Fibroblast of the aortic adventitia (primary cell): ENCODE measurements at regions not wholly inside any gene's neighbourhood (a gene's known extent, or its start where the extent isn't known, plus 50 kb on each side); places are given as distances from the start of the nearest gene placed in this dataset.
A peak's percentile ranks its signal among the peaks of the same experiment; 100 is the strongest.
"Not testable (repeated sequence)": the region's sequence is repeated elsewhere in the genome, so short reads cannot be mapped to it uniquely, and the experiment has no call there.

Experiments
- DNase-seq: peaks from one replicate; pipeline ENCODE4 v3.0.0-alpha.2; 2010; ENCODE audit warnings: low read depth
- H3K4me3 ChIP-seq: 2 replicates; pipeline ENCODE4 v1.5.1; 2011; ENCODE audit warnings: low read depth, mild to moderate bottlenecking, control low read depth, low read length, moderate library complexity
- TF ChIP-seq, protein P1 (sequence below): IDR thresholded peaks from 2 replicates; pipeline ENCODE4 v1.5.1; 2011; ENCODE audit warnings: mild to moderate bottlenecking, low read length, control low read depth, inconsistent platforms; ENCODE audit not compliant: insufficient read depth

DNA sequence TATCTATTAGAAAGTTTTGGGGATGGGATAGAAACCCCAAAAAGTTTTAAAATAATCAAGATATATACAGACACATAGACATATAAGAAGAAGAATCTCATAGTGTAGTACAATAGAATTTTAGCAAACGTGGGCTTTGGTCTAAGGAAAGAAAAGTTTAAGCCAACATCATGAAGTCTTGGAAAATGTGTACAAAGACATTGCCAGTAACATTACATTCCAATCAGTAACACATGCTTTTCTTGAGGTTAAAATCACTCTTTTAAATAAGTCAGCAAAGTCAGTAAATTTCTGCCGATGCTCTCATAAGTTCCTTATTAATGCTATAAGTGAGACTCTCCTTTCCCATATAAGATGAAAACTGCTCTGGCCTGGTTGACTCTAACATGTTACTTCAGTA lies 201.1 kb upstream of the LRIG3 start:
- TF ChIP-seq, protein P1, sequence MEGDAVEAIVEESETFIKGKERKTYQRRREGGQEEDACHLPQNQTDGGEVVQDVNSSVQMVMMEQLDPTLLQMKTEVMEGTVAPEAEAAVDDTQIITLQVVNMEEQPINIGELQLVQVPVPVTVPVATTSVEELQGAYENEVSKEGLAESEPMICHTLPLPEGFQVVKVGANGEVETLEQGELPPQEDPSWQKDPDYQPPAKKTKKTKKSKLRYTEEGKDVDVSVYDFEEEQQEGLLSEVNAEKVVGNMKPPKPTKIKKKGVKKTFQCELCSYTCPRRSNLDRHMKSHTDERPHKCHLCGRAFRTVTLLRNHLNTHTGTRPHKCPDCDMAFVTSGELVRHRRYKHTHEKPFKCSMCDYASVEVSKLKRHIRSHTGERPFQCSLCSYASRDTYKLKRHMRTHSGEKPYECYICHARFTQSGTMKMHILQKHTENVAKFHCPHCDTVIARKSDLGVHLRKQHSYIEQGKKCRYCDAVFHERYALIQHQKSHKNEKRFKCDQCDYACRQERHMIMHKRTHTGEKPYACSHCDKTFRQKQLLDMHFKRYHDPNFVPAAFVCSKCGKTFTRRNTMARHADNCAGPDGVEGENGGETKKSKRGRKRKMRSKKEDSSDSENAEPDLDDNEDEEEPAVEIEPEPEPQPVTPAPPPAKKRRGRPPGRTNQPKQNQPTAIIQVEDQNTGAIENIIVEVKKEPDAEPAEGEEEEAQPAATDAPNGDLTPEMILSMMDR, result no peak
- DNase-seq, result peak; percentile 16
- H3K4me3 ChIP-seq, result no peak overlapping the region

DNA sequence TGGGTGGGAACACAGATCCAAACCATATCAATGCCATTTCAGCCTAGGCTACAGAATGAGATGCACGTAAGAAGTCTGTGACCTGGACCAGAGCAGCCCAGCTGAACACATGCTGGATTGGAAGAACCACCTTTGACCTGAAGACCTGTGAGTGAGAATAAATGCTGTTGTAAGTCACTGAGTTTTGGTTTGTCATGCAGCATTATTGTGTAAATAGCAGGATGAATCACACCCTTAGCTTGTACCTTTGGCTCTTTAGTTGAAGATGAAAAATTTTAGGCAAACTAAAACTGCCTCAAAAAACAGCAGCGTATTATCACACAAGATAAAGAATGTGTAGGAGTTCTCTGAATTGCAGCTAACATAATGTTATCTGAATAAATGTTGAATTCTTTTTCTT lies 199.4 kb upstream of the LRIG3 start:
- DNase-seq, result peak; percentile 40
- H3K4me3 ChIP-seq, result no peak overlapping the region
- TF ChIP-seq, protein P1, result no peak

DNA sequence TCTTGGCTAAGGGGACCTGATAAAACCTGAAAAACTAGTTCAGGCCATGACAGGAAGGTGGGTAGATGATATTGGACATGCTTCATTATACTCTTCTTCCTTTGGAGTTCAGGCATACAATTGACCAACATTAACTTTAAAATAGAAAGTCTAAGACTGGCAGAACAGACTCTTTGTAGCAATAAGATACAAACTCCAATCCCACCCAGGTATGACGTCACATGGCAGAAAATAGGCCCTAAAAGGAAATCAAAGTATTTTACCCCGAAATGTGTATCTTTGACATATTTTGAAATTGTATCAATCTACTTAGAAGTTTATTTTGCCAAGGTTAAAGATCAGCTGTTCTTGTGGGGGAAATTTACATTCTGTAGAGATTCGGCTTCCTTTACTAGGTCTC lies 198.1 kb upstream of the LRIG3 start:
- TF ChIP-seq, protein P1, result no peak
- DNase-seq, result no peak
- no peak overlapping the region for H3K4me3 ChIP-seq

DNA sequence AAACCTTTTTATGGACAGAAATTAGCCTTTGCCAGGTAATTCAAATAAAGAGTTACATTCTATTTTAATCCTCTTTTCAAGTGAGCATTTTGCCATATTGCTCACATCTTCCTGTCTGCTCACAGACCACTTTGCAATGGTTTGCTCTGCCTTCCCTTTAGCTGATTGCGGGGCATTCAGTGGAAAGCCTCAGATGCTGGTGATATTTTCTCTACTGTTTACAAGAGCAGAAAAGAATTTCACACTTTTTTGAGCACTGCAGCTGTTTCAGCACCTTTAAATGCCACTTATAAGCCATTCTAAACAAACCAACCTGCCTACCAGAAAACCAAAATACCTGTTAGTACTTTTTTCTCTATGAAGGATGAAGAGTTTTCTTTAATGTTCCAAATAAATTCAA lies 195.7 kb upstream of the LRIG3 start:
- DNase-seq, result no peak
- TF ChIP-seq, protein P1, result no peak
- no peak overlapping the region for H3K4me3 ChIP-seq

DNA sequence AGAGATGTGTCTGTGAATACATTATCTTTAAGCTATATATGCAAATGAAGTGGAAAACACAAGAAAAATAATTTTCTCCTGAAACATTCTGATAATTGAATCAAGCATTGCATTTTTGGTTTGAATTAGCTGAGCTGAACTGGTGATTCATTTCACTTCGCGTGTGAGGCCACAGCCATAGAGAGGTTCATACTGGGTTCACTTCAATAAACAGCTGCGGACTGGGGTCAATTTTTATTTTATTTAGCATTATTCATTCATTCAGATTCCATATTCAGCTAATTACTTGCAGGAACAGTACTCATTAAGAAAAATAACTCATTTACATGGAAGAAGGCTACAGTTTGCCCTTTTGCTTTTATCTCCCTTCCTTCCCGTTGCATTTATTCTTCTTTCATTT lies 195.2 kb upstream of the LRIG3 start:
- TF ChIP-seq, protein P1, result no peak
- no peak overlapping the region for H3K4me3 ChIP-seq
- peak; percentile 19 for DNase-seq

DNA sequence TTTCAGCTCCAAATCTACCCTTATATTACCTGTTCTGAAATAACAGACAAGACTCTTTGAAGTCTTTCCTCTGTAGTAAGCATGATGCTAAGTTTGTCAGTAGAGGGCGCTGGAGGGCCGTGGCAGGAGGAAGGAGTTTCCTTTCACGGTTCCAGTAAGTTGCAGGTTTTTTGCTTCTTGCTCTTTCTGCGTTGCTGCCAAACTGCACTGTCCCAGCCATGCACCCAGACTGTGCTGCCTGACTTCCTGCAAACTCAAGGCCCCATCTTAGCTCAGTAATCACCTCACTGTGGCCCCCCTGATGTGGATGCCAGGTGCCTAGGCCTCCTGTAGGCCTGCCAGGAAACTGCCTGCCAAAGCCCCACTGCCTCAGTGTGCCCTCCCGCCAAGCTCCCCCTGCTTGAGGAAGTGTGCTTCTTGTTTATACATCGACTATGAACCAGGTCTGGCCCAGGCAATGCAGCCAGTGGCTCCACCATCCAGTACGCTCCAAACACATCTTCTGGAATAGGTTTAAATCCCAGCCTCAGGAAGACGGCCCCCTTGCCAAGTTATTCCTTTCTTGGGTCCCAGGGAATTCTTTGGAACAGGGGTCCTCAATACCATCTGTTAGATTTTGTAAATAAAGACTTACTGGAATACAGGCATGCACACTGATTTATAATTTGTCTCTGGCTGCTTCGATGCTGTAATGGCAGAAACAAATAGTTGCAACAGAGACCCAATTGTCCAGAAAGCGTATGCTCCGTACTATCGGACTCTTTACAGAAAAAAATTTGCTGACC lies 193.7 kb upstream of the LRIG3 start:
- TF ChIP-seq, protein P1, result peak; percentile 96
- no peak overlapping the region for H3K4me3 ChIP-seq
- peak; percentile 90 for DNase-seq

DNA sequence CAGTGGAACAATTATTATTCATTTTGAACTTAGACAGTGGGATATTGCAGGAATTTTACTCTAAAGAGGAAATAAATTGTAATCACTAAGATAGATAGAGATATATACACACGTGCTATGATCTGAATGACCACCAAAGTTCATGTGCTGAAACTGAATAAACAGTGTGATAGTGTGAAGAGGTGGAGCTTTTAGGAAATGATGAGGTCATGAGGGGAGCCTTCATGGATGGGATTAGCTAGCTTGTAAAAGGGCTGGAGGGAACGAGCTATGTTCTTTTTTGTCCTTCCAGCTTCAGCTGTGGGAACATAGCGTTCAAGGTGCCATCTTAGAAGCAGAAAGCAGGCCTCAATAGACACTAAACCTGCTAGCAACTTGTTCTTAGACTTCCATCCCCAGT lies 191.5 kb upstream of the LRIG3 start:
- TF ChIP-seq, protein P1, result no peak
- H3K4me3 ChIP-seq, result no peak overlapping the region
- no peak for DNase-seq

DNA sequence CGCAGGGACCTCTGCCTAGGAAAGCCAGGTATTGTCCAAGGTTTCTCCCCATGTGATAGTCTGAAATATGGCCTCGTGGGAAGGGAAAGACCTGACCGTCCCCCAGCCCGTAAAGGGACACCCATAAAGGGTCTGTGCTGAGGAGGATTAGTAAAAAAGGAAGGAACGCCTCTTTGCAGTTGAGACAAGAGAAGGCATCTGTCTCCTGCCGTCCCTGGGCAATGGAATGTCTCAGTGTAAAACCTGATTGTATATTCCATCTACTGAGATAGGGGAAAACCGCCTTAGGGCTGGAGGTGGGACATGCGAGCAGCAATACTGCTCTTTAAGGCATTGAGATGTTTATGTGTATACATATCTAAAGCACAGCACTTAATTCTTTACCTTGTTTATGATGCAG lies 188.2 kb upstream of the LRIG3 start:
- not testable (repeated sequence) for DNase-seq, H3K4me3 ChIP-seq
